AG04450 (cell line): ENCODE measurements at regions not wholly inside any gene's neighbourhood (a gene's known extent, or its start where the extent isn't known, plus 50 kb on each side); places are given as distances from the start of the nearest gene placed in this dataset. TPM values are rescaled to one million over a fixed set of nuclear protein-coding genes. Genes with fewer than 3 reads are reported as not detected.

Experiments used
- CTCF ChIA-PET: fragments of 300-600, 350-600 bp; formaldehyde crosslinking; extraction: SDS; loops from one replicate; lab custom pipeline; 2022; ENCODE audit warnings: antibody characterized with exemption, inconsistent platforms; lab: Charles Lee
- POLR2A ChIA-PET: fragments of 350-600 bp; formaldehyde crosslinking; extraction: SDS; loops from one replicate; lab custom pipeline; 2021; ENCODE audit warnings: antibody characterized with exemption, inconsistent platforms; lab: Yijun Ruan, JAX
- DNase-seq: peaks from one replicate; pipeline ENCODE4 v3.0.0-alpha.2; 2011; ENCODE audit warnings: low read depth, low spot score
- H3K27ac ChIP-seq: one replicate; pipeline ENCODE4 v1.5.1; 2012; ENCODE audit warnings: low read depth, low read length, control low read depth
- H3K27me3 ChIP-seq: one replicate; pipeline ENCODE4 v1.6.0; 2012; ENCODE audit warnings: low read length; ENCODE audit not compliant: control insufficient read depth, insufficient read depth
- H3K4me3 ChIP-seq: 2 replicates; pipeline ENCODE4 v1.5.1; 2011; ENCODE audit warnings: mild to moderate bottlenecking, low read depth, low read length, control low read depth
- H3K9me3 ChIP-seq: 2 replicates; pipeline ENCODE4 v1.5.1; 2012; ENCODE audit warnings: low read length; ENCODE audit not compliant: control insufficient read depth, insufficient read depth
- CTCF ChIP-seq: IDR thresholded peaks from 2 replicates; pipeline ENCODE4 v1.5.1; 2011; ENCODE audit warnings: low read depth, low read length, control low read depth, inconsistent platforms
- small RNA-seq: library from RNA; depleted of rRNA; stranded (forward); fragments of <200 nt; gene quantifications from one replicate; pipeline ENCODE3, GENCODE V24; 2012; ENCODE audit warnings: low read depth; ENCODE audit not compliant: insufficient read length

GRCh38 chr13:60627071-60627686 is 230.2 kb downstream of the TDRD3 start:
- peak; percentile 60 for TF ChIP-seq CTCF
- no peaks in the 10 kb centered on the region for H3K27me3 ChIP-seq
- ChIA-PET CTCF (interaction anchor here (0.9 to 2.6 kb wide), 9 partner anchors 9 to 784 kb away, joined by 3 to 16 read pairs (median 3); no protein-coding TSS in a partner anchor), POLR2A (no interaction called here)
- H3K9me3 ChIP-seq: no peaks in the 10 kb centered on the region
- no peak overlapping the region for H3K27ac ChIP-seq
- DNase-seq: no peak
- no peak overlapping the region for H3K4me3 ChIP-seq

Small RNAs in the stretch of these regions (small RNA-seq; reads per million reads assigned to genes)
- gene MIR3169 (not detected), gene RNY3P5 (not detected)
